Esophagus muscularis mucosa (tissue), 4 donors: ENCODE measurements at regions not wholly inside any gene's neighbourhood (a gene's known extent, or its start where the extent isn't known, plus 50 kb on each side); places are given as distances from the start of the nearest gene placed in this dataset.
A peak's percentile ranks its signal among the peaks of the same experiment; 100 is the strongest.

Experiments used
- DNase-seq: peaks from one replicate; pipeline ENCODE4 v3.0.0-alpha.2; 2017; ENCODE audit errors: extremely low spot score
- H3K27ac ChIP-seq, 4 donors: fragments of 200-600 bp; sonication (generic); replicated peaks in 1 of 4; 1 replicate in 3 of 4; 2 replicates in 1 of 4; pipeline ENCODE4 v1.5.1; 2016 to 2019; ENCODE audit warnings: mild to moderate bottlenecking in 1 of 4
- H3K27me3 ChIP-seq, 4 donors: fragments of 200-600 bp; sonication (generic); one replicate each; pipeline versions ENCODE4 v1.5.1 to v1.6.0; 2016 to 2019
- H3K36me3 ChIP-seq, 4 donors: fragments of 200-600 bp; sonication (generic); one replicate each; pipeline ENCODE4 v1.5.1; 2016 to 2019
- H3K4me1 ChIP-seq, 4 donors: fragments of 200-600 bp; sonication (generic); one replicate each; pipeline ENCODE4 v1.5.1; 2016 to 2019
- H3K4me3 ChIP-seq, 4 donors: fragments of 200-600 bp; sonication (generic); 1 replicate in 2 of 4; 2 replicates in 2 of 4; pipeline ENCODE4 v1.5.1; 2016 to 2019; ENCODE audit warnings: mild to moderate bottlenecking in 4 of 4, moderate library complexity in 1 of 4
- H3K9me3 ChIP-seq, 4 donors: fragments of 200-600 bp; sonication (generic); 1 replicate in 3 of 4; 2 replicates in 1 of 4; pipeline ENCODE4 v1.5.1; 2016 to 2019
- EP300 ChIP-seq: sonication (generic); formaldehyde crosslinking; IDR thresholded peaks from one replicate; pipeline ENCODE4 v1.6.1; 2017; ENCODE audit warnings: antibody characterized with exemption
- POLR2A ChIP-seq: fragments of 450-650 bp; IDR thresholded peaks from one replicate; pipeline ENCODE4 v1.6.1; 2017; ENCODE audit warnings: antibody characterized with exemption, moderate library complexity, mild to moderate bottlenecking, low read depth
- POLR2AphosphoS5 ChIP-seq, 2 donors: sonication (generic); formaldehyde crosslinking; IDR thresholded peaks; one replicate each; pipeline ENCODE4 v1.6.1; 2017; ENCODE audit warnings: antibody characterized with exemption in 2 of 2
- WGBS: methylation state at CpG from one replicate; pipeline ENCODE4 v1.1.5; 2018; 5-methylcytosine and 5-hydroxymethylcytosine counted together
- intact Hi-C: fragments of 100-400 bp; cut with DNase I; formaldehyde crosslinking; loops from one replicate; pipeline ENCODE4 v1.15.1; 2023
- TF ChIP-seq, protein P1 (sequence below), 3 experiments: fragments of 200-600 bp in 2 of 3; fragments of 450-650 bp in 1 of 3; sonication (generic) in 2 of 3; IDR thresholded peaks; one replicate each; pipeline ENCODE4 v1.5.1; 2017 to 2019; ENCODE audit warnings: antibody characterized with exemption in 3 of 3, mild to moderate bottlenecking in 2 of 3, moderate library complexity in 1 of 3

DNA sequence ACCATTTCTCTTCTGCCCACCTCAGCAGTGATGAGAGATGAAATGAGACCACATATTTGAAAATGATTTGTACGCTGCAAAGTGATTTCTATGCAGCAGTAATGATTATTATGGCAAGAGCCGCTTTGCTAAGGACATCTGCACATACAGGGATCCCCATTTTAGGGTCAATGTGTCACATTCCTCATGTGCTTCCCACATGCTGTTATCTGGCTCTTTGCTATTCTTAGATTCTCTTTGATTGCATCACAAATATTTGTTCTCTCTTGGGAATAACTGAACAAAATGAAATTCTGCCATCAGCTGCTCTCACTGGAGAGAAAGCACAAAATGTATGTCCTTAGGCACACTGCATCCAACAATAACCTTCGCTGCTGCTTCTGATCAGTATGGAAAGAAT is 209.5 kb upstream of the IPO5 start:
- Histone ChIP-seq H3K27ac (no peak overlapping the region), H3K4me1 (no peaks in the 10 kb centered on the region), H3K36me3 (no peaks in the 10 kb centered on the region), H3K27me3 (no peaks in the 10 kb centered on the region), H3K9me3 (no peaks in the 10 kb centered on the region), H3K4me3 (no peak overlapping the region)
- intact Hi-C loops = no loop called here
- no peak for TF ChIP-seq POLR2A
- TF ChIP-seq, protein P1, sequence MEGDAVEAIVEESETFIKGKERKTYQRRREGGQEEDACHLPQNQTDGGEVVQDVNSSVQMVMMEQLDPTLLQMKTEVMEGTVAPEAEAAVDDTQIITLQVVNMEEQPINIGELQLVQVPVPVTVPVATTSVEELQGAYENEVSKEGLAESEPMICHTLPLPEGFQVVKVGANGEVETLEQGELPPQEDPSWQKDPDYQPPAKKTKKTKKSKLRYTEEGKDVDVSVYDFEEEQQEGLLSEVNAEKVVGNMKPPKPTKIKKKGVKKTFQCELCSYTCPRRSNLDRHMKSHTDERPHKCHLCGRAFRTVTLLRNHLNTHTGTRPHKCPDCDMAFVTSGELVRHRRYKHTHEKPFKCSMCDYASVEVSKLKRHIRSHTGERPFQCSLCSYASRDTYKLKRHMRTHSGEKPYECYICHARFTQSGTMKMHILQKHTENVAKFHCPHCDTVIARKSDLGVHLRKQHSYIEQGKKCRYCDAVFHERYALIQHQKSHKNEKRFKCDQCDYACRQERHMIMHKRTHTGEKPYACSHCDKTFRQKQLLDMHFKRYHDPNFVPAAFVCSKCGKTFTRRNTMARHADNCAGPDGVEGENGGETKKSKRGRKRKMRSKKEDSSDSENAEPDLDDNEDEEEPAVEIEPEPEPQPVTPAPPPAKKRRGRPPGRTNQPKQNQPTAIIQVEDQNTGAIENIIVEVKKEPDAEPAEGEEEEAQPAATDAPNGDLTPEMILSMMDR (IDR thresholded peaks at IDR 0.05) = no peak
- no peak for TF ChIP-seq POLR2AphosphoS5 (IDR thresholded peaks at IDR 0.05)
- TF ChIP-seq EP300 = no peak
- 75% methylated on average over 3 of the region's 3 CpGs for WGBS
- no peak for DNase-seq

DNA sequence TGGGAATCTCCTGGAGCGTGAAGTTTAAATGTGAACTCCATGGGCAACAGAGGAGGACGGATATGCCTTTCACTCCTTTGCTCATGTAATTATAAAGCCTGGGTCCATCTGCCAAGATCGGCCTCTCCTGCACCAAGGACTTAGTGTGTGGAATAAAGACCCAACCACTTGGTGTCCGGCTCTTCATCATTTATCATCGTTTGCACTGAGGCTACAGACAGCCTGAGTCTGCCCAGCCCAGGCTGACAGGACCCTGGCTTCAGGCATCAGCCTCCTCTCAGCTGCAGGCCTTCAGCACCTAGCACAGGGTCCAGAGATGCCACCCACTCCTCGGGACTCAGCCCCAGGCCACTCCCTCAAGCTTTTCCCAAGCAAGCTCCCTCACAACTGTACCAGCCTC is 206.8 kb upstream of the IPO5 start:
- intact Hi-C loops = no loop called here
- Histone ChIP-seq H3K4me1 (no peaks in the 10 kb centered on the region), H3K27ac (no peak overlapping the region), H3K27me3 (no peaks in the 10 kb centered on the region), H3K4me3 (no peak overlapping the region), H3K36me3 (no peaks in the 10 kb centered on the region), H3K9me3 (no peaks in the 10 kb centered on the region)
- WGBS = 78% methylated on average over 6 of the region's 6 CpGs
- DNase-seq = no peak
- no peak for TF ChIP-seq POLR2AphosphoS5 (IDR thresholded peaks at IDR 0.05)
- no peak for TF ChIP-seq POLR2A
- TF ChIP-seq, protein P1 (IDR thresholded peaks at IDR 0.05) = no peak
- no peak for TF ChIP-seq EP300

DNA sequence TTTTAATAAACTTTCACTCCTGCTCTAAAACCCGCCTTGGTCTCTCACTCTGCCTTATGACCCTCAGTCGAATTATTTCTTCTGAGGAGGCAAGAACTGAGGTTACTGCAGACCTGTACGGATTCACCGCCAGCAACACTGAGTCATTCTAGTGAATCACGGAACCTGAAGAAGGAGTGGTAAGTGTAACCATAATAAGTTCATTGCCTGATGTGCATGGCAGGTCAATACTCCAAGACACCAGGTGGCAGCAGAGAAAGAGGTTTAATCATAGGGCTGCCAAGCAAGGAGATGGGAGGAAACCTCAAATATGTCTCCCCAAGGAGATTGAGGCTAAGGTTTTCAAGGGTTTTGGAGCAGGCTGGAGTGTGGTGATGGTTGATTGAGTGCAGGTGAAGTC is 204.3 kb upstream of the IPO5 start:
- no peak overlapping the region for H3K27ac ChIP-seq
- H3K27me3 ChIP-seq = no peaks in the 10 kb centered on the region
- no peak for DNase-seq
- H3K4me1 ChIP-seq = no peaks in the 10 kb centered on the region
- 87% methylated on average over 5 of the region's 5 CpGs for WGBS
- H3K36me3 ChIP-seq = no peaks in the 10 kb centered on the region
- intact Hi-C loops = no loop called here
- no peak overlapping the region for H3K4me3 ChIP-seq
- no peak for TF ChIP-seq POLR2AphosphoS5 (IDR thresholded peaks at IDR 0.05)
- TF ChIP-seq, protein P1 (IDR thresholded peaks at IDR 0.05) = no peak
- TF ChIP-seq EP300 = no peak
- no peaks in the 10 kb centered on the region for H3K9me3 ChIP-seq

DNA sequence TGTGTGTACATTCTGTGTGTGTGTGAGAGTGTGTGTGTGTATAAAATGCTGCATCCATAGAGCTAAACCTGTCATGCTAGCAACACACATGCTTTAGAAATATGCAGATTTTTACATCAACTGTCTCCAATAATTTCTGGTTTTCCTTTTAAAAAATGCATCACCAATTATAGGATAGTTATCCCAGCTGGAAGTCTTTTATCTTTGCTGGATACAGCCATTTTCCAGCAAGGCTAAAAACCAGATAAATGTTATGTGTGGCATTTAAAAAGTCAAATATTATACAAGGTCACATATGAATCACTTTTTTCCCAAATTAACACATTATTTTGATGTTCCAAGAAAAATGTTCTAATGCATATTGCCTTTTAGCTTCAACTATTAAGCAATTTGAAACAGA is 202.0 kb upstream of the IPO5 start:
- H3K9me3 ChIP-seq = no peaks in the 10 kb centered on the region
- no peak for DNase-seq
- TF ChIP-seq, protein P1 (IDR thresholded peaks at IDR 0.05) = no peak
- TF ChIP-seq EP300 (no peak), POLR2A (no peak), POLR2AphosphoS5 (IDR thresholded peaks at IDR 0.05) (no peak)
- peaks cover 0 to 7% (median 0%) of the 10 kb centered on the region in 4 donors for H3K27me3 ChIP-seq
- no peak overlapping the region for H3K27ac ChIP-seq
- intact Hi-C loops = no loop called here
- no peak overlapping the region for H3K4me3 ChIP-seq
- H3K4me1 ChIP-seq = no peaks in the 10 kb centered on the region
- no peaks in the 10 kb centered on the region for H3K36me3 ChIP-seq

DNA sequence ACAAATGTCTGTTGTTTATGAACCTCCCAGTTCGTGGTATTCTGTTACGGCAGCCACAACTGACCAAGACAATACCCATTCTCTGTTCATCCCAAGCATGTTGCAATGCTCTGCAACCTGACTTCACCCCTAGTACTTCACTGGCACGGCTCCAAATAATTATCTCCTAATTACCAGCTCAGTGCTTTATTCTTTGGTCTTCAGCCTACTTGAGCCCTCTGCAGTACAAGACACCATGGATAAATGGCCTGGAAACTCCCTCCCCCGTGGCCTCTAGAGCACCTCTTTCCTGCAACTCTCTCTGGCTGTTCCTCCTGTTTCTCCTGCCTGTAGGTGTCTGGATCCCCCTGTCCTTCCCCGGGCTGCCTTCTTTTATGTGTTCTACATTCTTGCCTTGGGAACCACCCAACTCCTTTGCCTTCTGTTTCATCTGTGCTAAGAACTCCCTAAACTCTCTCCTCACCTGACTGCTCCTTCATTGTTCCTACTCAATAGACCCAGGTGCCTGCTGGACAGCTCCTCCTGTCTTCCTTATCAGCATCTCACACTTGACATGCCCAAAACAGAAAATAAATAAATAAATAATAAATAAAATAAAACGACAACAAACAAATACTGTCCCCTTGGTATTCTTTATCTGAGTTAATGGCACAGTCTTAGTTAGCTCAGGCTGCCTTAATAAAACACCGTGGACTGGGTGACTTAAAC is 200.4 kb upstream of the IPO5 start:
- Histone ChIP-seq H3K9me3 (no peaks in the 10 kb centered on the region), H3K27ac (no peak overlapping the region), H3K27me3 (peaks cover 0 to 7% (median 0%) of the 10 kb centered on the region in 4 donors), H3K4me3 (no peak overlapping the region), H3K4me1 (no peaks in the 10 kb centered on the region), H3K36me3 (no peaks in the 10 kb centered on the region)
- 78% methylated on average over 7 of the region's 7 CpGs for WGBS
- peak; percentile 82 for DNase-seq
- no peak for TF ChIP-seq POLR2A
- no peak for TF ChIP-seq POLR2AphosphoS5 (IDR thresholded peaks at IDR 0.05)
- TF ChIP-seq, protein P1 (IDR thresholded peaks at IDR 0.05) = no peak
- TF ChIP-seq EP300 = no peak
- intact Hi-C loops = no loop called here
